ENCODE measurements at regions not wholly inside any gene's neighbourhood (a gene's known extent, or its start where the extent isn't known, plus 50 kb on each side); places are given as distances from the start of the nearest gene placed in this dataset.
"Not testable (repeated sequence)": the region's sequence is repeated elsewhere in the genome, so short reads cannot be mapped to it uniquely, and the experiment has no call there.

DNA sequence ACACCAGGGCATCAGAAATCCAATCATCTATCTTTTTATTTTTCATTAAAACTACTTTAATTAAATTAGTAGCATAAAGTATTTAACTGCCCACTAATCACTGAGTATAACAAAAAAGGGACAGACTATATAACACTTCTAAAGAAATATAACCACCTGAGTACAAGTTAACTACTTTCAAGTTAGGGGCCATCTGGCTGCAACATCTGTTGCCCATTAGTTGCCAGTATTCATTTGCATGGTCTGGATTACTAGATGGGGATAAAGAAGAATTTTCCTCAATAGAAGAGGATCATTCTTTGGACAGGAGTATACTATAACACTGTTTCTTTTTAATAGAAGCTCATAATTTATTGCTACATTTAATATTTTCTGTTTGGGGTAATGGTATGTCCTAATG is 446.4 kb downstream of the AMY1C start:
- TF ChIP-seq, protein P1, sequence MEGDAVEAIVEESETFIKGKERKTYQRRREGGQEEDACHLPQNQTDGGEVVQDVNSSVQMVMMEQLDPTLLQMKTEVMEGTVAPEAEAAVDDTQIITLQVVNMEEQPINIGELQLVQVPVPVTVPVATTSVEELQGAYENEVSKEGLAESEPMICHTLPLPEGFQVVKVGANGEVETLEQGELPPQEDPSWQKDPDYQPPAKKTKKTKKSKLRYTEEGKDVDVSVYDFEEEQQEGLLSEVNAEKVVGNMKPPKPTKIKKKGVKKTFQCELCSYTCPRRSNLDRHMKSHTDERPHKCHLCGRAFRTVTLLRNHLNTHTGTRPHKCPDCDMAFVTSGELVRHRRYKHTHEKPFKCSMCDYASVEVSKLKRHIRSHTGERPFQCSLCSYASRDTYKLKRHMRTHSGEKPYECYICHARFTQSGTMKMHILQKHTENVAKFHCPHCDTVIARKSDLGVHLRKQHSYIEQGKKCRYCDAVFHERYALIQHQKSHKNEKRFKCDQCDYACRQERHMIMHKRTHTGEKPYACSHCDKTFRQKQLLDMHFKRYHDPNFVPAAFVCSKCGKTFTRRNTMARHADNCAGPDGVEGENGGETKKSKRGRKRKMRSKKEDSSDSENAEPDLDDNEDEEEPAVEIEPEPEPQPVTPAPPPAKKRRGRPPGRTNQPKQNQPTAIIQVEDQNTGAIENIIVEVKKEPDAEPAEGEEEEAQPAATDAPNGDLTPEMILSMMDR (IDR thresholded peaks at IDR 0.05; ENCODE audit: low read depth, low read length, missing control alignments): no peak
- in situ Hi-C loops (cut with HindIII; ENCODE audit: low sequenced_read_pairs): no loop called here
- no peak for DNase-seq (ENCODE audit: low read depth)
- no peak overlapping the region for H3K4me3 ChIP-seq (ENCODE audit: low read depth, low read length)

DNA sequence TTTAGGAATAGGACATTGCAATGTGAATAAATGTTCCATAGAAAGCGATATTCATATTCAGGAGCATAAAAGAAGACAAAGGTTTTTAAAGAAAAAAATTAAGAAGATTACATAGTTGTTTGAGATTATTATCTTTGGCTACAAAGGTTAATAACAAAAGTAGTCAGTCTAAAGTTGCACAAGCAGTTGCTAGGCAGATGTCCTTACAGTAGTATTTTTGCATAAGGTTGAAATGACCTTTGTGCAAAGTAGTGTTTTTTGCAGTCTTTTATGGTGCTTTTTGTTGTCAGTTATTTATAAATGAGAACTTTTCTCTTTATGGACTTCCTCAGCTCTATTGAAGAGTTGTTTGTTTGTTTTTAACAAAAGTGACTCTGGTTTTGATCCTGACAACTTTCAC is 447.8 kb downstream of the AMY1C start:
- no peak for DNase-seq (ENCODE audit: low read depth)
- TF ChIP-seq, protein P1 (IDR thresholded peaks at IDR 0.05; ENCODE audit: low read depth, low read length, missing control alignments): no peak
- H3K4me3 ChIP-seq (ENCODE audit: low read depth, low read length): no peak overlapping the region
- in situ Hi-C loops (cut with HindIII; ENCODE audit: low sequenced_read_pairs): no loop called here

DNA sequence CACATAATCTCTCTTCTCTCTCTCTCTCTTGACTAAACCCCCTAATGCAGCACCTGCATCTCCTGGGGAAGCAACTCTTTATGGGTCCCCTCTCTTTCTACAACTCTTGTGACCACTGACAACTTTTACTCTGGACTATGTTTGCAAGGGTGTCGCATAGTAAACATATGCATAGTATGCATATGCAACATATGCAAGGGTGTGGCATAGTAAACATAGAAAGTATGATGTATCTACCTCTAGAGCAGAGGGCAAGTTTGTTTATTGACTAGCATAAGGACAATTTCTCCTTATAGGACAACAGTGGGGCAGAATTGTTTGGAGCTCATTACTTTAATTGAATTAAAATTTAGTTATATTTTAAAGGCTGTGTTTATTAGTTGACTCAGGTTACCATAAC is 462.5 kb downstream of the AMY1C start:
- TF ChIP-seq, protein P1 (IDR thresholded peaks at IDR 0.05; ENCODE audit: low read depth, low read length, missing control alignments): no peak
- no peak overlapping the region for H3K4me3 ChIP-seq (ENCODE audit: low read depth, low read length)
- DNase-seq (ENCODE audit: low read depth): no peak
- in situ Hi-C loops (cut with HindIII; ENCODE audit: low sequenced_read_pairs): no loop called here

DNA sequence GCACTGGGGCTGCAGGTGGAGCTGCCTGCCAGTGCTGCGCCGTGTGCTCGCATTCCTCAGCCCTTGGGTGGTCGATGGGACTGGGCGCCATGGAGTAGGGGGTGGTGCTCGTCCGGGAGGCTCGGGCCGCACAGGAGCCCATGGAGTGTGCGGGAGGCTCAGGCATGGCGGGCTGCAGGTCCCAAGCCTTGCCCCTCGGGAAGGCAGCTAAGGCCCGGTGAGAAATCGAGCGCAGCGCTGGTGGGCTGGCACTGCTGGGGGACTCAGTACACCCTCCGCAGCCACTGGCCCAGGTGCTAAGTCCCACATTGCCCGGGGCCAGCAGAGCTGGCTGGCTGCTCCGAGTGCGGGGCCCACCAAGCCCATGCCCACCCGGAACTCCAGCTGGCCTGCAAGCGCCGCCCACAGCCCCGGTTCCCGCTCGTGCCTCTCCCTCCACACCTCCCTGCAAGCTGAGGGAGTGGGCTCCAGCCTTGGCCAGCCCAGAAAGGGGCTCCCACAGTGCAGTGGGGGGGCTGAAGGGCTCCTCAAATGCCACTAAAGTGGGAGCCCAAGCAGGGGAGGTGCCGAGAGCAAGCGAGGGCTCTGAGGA is 467.8 kb downstream of the AMY1C start:
- H3K4me3 ChIP-seq (ENCODE audit: low read depth, low read length); in situ Hi-C loops (cut with HindIII; ENCODE audit: low sequenced_read_pairs); DNase-seq (ENCODE audit: low read depth): not testable (repeated sequence)

DNA sequence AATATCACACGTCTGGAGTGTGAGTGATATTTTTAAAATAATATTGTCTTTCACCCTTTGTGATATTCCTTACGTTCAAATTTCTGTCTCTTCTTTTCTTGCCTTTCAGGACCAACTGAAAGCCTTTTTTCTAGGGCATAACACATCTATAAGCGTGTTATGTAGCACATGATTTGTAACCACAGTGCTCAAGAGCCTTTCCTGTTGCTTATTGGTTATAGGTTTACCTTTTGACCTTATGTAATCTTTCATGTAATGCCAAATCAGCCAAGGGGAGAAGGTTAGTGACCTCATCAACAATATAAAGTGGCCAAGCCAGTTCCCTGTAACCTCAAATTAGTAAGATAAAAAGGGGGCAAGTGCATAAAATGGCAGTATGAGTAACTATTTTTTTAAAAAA is 480.2 kb downstream of the AMY1C start:
- in situ Hi-C loops (cut with HindIII; ENCODE audit: low sequenced_read_pairs): no loop called here
- TF ChIP-seq, protein P1 (IDR thresholded peaks at IDR 0.05; ENCODE audit: low read depth, low read length, missing control alignments): no peak
- DNase-seq (ENCODE audit: low read depth): no peak

DNA sequence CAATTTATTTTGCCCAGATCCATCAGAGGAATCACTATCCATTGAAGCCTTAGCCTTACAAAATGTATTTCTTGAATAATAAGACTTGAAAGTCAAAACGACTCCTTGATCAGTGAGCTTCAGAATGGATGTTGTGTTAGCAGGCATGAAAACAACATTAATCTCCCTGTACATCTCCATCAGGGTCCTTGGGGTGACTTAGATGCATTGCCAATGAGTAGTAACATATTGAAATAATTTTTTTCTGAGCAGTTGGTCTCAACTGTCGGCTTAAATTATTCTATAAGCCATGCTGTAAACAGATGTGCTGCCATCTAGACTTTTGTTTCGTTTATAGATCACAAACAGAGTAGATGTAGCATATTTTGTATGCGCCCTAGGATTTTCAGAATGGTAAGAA is 482.0 kb downstream of the AMY1C start:
- DNase-seq (ENCODE audit: low read depth): no peak
- H3K4me3 ChIP-seq (ENCODE audit: low read depth, low read length): no peak overlapping the region
- in situ Hi-C loops (cut with HindIII; ENCODE audit: low sequenced_read_pairs): no loop called here
- TF ChIP-seq, protein P1 (IDR thresholded peaks at IDR 0.05; ENCODE audit: low read depth, low read length, missing control alignments): no peak

More for the DNA sequence above, 480.2 kb downstream of the AMY1C start:
- H3K4me3 ChIP-seq (ENCODE audit: low read depth, low read length): no peak overlapping the region

DNA sequence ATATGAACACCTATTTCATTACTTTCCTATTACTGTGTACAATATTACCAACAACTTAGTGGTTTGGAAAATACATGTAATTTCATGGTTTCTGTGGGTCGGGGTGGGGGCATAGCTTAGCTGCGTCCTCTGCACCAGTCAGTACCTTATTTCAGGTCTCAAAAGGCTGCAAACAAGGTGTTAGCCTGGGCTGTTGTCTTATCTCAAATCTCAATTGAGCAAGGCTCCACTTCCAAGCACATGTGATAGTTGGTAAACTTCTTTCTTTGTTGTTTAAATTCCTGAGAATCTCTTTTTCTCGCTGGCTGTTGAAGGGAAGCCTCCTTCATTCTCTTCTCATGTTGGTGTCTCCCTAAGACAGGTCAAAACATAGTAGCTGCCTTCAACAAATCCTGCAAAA is 485.4 kb downstream of the AMY1C start:
- TF ChIP-seq, protein P1 (IDR thresholded peaks at IDR 0.05; ENCODE audit: low read depth, low read length, missing control alignments): no peak

More for the DNA sequence above, 485.4 kb downstream of the AMY1C start:
- no peak for DNase-seq (ENCODE audit: low read depth)
- no peak overlapping the region for H3K4me3 ChIP-seq (ENCODE audit: low read depth, low read length)
- in situ Hi-C loops (cut with HindIII; ENCODE audit: low sequenced_read_pairs): no loop called here
